Adrenal gland (tissue), 5 donors: ENCODE measurements at regions not wholly inside any gene's neighbourhood (a gene's known extent, or its start where the extent isn't known, plus 50 kb on each side); places are given as distances from the start of the nearest gene placed in this dataset.

ENCODE experiments used
- CTCF ChIP-seq, 6 experiments: fragments of 450-650 bp in 4 of 6; fragments of 200-600 bp in 2 of 6; sonication (generic) in 1 of 6; IDR thresholded peaks; 1 replicate in 5 of 6; 2 replicates in 1 of 6; pipeline versions ENCODE4 v1.5.1 to v1.8.0; 2016 to 2021; ENCODE audit warnings: antibody characterized with exemption in 6 of 6, mild to moderate bottlenecking in 2 of 6, moderate library complexity in 1 of 6
- POLR2A ChIP-seq, 2 donors: fragments of 450-650 bp; IDR thresholded peaks; one replicate each; pipeline ENCODE4 v1.6.1; 2017; ENCODE audit warnings: antibody characterized with exemption in 2 of 2, mild to moderate bottlenecking in 2 of 2, moderate library complexity in 1 of 2
- donor health status: DM: no; HTN: no; CAD: no.

DNA sequence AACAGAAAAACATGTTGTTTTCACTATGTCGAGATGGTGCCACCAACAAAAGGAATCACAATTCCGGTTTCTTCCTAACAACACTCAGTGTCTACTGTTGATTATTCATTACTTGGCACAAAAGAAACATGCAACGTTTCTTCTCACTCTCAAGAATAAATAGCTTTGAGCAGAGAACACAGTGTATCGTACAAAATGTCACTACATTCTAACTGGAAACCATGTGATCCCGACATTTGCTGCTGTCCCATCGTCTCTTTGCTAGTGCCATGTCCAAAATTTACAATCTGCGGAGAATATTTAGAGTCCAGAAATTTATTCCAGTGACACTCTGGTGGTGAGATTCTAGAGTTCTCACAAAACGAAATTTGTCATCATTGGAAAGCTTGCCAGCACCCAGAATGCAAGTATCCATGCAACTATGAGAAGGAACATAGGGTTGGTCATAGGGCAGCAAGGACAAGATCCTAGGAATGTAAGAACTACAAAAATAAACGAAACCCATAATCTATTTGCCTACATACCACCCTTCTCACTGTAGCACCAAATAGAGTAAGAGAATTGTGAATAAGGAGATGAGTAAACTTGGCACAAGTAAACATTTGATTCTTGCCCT lies 505.1 kb downstream of the LTN1 start:
- TF ChIP-seq CTCF (IDR thresholded peaks at IDR 0.05) (no peak), POLR2A (IDR thresholded peaks at IDR 0.05) (no peak)
